GM12874 (cell line): ENCODE measurements at regions not wholly inside any gene's neighbourhood (a gene's known extent, or its start where the extent isn't known, plus 50 kb on each side); places are given as distances from the start of the nearest gene placed in this dataset.

ENCODE experiments used
- CTCF ChIP-seq: IDR thresholded peaks from 2 replicates; pipeline ENCODE4 v1.5.1; 2011; ENCODE audit warnings: low read depth, mild to moderate bottlenecking, control low read depth, low read length, moderate library complexity; ENCODE audit not compliant: insufficient read depth

GRCh38 chr1:214777364-214777763 lies 174.4 kb downstream of the CENPF start:
- TF ChIP-seq CTCF = no peak

GRCh38 chr1:214791961-214792360 lies 189.0 kb downstream of the CENPF start:
- no peak for TF ChIP-seq CTCF

- TF ChIP-seq CTCF = no peak
These were observed 189.7 kb downstream of the CENPF start for GRCh38 chr1:214792527-214793186.

GRCh38 chr1:214793708-214794107 lies 190.7 kb downstream of the CENPF start:
- no peak for TF ChIP-seq CTCF

DNA sequence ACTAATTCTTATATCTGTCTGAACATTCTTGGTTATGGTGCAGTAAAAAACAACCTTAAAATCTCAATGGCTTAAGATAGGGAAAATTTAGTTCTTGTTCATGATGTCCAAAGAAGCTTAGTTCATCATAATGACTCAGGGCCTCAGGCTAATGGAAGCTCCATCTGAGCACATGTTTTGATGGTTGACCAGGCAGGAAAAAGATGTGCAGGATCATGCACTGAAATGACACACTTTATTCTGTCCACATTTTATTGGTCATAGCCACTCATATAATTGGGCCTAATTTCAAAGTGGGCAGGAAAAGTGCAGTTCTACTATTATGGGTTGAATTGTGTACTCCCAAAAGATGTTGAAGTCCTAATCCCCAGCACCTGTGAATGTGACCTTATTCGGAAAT lies 198.2 kb downstream of the CENPF start:
- TF ChIP-seq CTCF = no peak

- TF ChIP-seq CTCF = 0 out of 2 replicates have a peak, but pooled peaks have one; percentile 8
These were observed 206.0 kb downstream of the CENPF start for GRCh38 chr1:214808845-214809460.

DNA sequence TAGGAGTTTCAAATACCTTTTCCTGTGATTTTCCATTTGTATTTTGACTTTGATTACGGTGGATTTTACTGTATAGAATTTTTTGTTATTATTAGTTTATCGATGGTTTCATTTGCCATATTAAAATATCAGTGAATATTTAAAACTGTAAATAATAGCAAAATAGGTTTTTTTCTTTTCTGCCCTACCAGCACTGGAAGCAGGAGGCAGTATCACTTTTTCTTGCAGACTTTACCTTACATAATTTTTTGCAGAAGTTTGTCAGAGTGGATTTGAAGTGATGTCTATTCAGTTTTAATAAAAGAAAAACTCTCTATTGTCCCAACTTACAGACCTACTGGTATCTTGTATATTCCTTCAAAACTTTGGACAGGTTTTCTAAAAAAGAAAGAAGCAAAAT lies 213.6 kb downstream of the CENPF start:
- TF ChIP-seq CTCF = no peak
